Activated CD4-positive, alpha-beta T cell treated with anti-CD3 and anti-CD28 coated beads, Interleukin-2, amount 10 ng/mL, durations not matched to agents 24 days and 14 days (primary cell): ENCODE measurements at regions not wholly inside any gene's neighbourhood (a gene's known extent, or its start where the extent isn't known, plus 50 kb on each side); places are given as distances from the start of the nearest gene placed in this dataset.

Experiments used
- DNase-seq: peaks from one replicate; pipeline ENCODE4 v3.0.0; 2022
- H3K27ac Mint-ChIP-seq: one replicate; pipeline ENCODE4 v1.8.0; 2022; ENCODE audit warnings: mild to moderate bottlenecking, mixed read lengths
- H3K27me3 Mint-ChIP-seq: one replicate; pipeline ENCODE4 v1.8.0; 2022; ENCODE audit warnings: mixed read lengths
- H3K36me3 Mint-ChIP-seq: one replicate; pipeline ENCODE4 v1.8.0; 2022; ENCODE audit warnings: low read depth, mild to moderate bottlenecking, mixed read lengths
- H3K4me1 Mint-ChIP-seq: one replicate; pipeline ENCODE4 v1.8.0; 2021; ENCODE audit warnings: mixed read lengths
- H3K4me3 Mint-ChIP-seq: one replicate; pipeline ENCODE4 v1.8.0; 2022; ENCODE audit warnings: mild to moderate bottlenecking, moderate library complexity, mixed read lengths
- H3K9me3 Mint-ChIP-seq: one replicate; pipeline ENCODE4 v1.8.0; 2021; ENCODE audit warnings: mixed read lengths
- intact Hi-C: fragments of 100-400 bp; cut with micrococcal nuclease; formaldehyde crosslinking; loops from one replicate; pipeline ENCODE4 v1.15.1; 2023

- no peak for DNase-seq
- Mint-ChIP-seq H3K4me1 (no peaks in the 10 kb centered on the region), H3K36me3 (no peaks in the 10 kb centered on the region), H3K4me3 (no peak overlapping the region), H3K27ac (no peak overlapping the region), H3K9me3 (peaks cover 4% of the 10 kb centered on the region), H3K27me3 (peaks cover 4% of the 10 kb centered on the region)
- intact Hi-C loops, result no loop called here
Measured at GRCh38 chr12:124623344-124624035, 56.1 kb upstream of the NCOR2 start.

- H3K27ac Mint-ChIP-seq, result no peak overlapping the region
- H3K36me3 Mint-ChIP-seq, result no peaks in the 10 kb centered on the region
- no peak for DNase-seq
- H3K9me3 Mint-ChIP-seq, result peaks cover 4% of the 10 kb centered on the region
- H3K4me3 Mint-ChIP-seq, result no peak overlapping the region
- no peaks in the 10 kb centered on the region for H3K4me1 Mint-ChIP-seq
- intact Hi-C loops, result no loop called here
- H3K27me3 Mint-ChIP-seq, result peaks cover 4% of the 10 kb centered on the region
Measured at GRCh38 chr12:124622764-124623163, 55.4 kb upstream of the NCOR2 start.

DNA sequence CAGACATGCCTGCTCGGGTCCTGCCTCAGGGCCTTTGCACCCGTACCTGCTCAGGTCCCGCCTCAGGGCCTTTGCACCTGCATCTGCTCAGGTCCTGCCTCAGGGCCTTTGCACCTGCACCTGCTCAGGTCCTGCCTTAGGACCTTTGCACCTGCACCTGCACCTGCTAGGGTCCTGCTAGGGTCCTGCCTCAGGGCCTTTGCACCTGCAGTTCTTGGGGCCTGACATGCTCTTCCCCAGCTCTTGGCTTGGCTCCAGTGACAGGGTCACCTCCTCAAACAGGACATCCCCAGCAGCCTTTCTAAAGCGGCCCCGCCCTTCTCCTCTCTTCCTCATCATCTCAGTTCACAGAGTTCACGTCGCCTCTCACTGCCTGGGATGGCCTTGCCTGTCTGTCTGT lies 54.9 kb upstream of the NCOR2 start:
- H3K27me3 Mint-ChIP-seq, result peaks cover 4% of the 10 kb centered on the region
- no peak overlapping the region for H3K4me3 Mint-ChIP-seq
- peaks cover 4% of the 10 kb centered on the region for H3K9me3 Mint-ChIP-seq
- DNase-seq, result no peak
- H3K27ac Mint-ChIP-seq, result no peak overlapping the region
- H3K4me1 Mint-ChIP-seq, result no peaks in the 10 kb centered on the region
- no peaks in the 10 kb centered on the region for H3K36me3 Mint-ChIP-seq
- intact Hi-C loops, result no loop called here

GRCh38 chr12:124621296-124621660 lies 53.9 kb upstream of the NCOR2 start:
- H3K9me3 Mint-ChIP-seq, result peaks cover 4% of the 10 kb centered on the region
- H3K36me3 Mint-ChIP-seq, result no peaks in the 10 kb centered on the region
- no peak overlapping the region for H3K4me3 Mint-ChIP-seq
- DNase-seq, result no peak
- no peaks in the 10 kb centered on the region for H3K4me1 Mint-ChIP-seq
- H3K27ac Mint-ChIP-seq, result no peak overlapping the region
- intact Hi-C loops, result no loop called here
- peaks cover 4% of the 10 kb centered on the region for H3K27me3 Mint-ChIP-seq

DNA sequence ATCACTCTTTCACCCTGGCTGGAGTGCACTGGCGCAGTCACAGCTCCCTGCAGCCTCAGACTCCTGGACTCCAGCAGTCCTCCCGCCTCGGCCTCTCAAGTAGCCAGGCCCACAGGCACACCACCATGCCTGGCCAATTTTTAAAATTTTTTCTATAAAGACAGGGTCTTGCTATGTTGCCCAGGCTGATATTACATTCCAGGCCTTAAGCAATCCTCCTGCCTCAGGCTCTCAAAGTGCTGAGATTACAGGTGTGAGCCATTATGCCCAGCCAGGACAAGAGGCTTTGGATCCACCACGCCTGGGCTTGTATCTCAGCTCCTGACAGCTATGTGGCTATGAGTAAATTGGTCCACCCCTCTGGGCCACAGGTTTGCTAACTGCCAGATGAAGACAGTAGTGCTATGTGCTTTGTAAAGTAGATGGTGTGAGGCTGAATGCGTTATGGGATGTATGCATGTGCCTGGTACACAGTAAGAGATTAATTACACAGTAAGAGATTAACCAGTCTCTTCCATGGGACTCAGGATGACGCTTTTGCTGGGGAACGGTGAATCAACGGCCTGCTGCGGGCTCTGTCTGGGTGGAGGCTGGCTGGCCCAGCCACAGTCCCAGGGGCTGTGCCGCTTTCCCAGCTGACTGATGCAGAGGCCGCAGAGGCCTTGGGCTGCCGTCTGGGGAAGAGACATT lies 53.3 kb upstream of the NCOR2 start:
- intact Hi-C loops, result no loop called here
- DNase-seq, result no peak
- Mint-ChIP-seq H3K4me1 (no peaks in the 10 kb centered on the region), H3K27me3 (peaks cover 3% of the 10 kb centered on the region), H3K4me3 (no peak overlapping the region), H3K9me3 (peaks cover 4% of the 10 kb centered on the region), H3K36me3 (no peaks in the 10 kb centered on the region), H3K27ac (no peak overlapping the region)

- H3K4me3 Mint-ChIP-seq, result no peak overlapping the region
Measured at GRCh38 chr12:124618291-124618902, 51.0 kb upstream of the NCOR2 start.

GRCh38 chr12:124617615-124618014 lies 50.2 kb upstream of the NCOR2 start:
- no peak overlapping the region for H3K4me3 Mint-ChIP-seq
- H3K27ac Mint-ChIP-seq, result no peak overlapping the region
- intact Hi-C loops, result no loop called here
- no peaks in the 10 kb centered on the region for H3K36me3 Mint-ChIP-seq
- H3K9me3 Mint-ChIP-seq, result peaks cover 4% of the 10 kb centered on the region
- no peaks in the 10 kb centered on the region for H3K27me3 Mint-ChIP-seq
- H3K4me1 Mint-ChIP-seq, result no peaks in the 10 kb centered on the region
- no peak for DNase-seq

More at GRCh38 chr12:124618291-124618902, 51.0 kb upstream of the NCOR2 start:
- Mint-ChIP-seq H3K4me1 (no peaks in the 10 kb centered on the region), H3K27ac (no peak overlapping the region), H3K27me3 (no peaks in the 10 kb centered on the region), H3K9me3 (peaks cover 4% of the 10 kb centered on the region), H3K36me3 (no peaks in the 10 kb centered on the region)
- intact Hi-C loops, result no loop called here
- DNase-seq, result no peak
